ENCODE measurements at regions not wholly inside any gene's neighbourhood (a gene's known extent, or its start where the extent isn't known, plus 50 kb on each side); places are given as distances from the start of the nearest gene placed in this dataset.

GRCh38 chr6:25022140-25022553, 86.4 kb upstream of the RIPOR2 start:
- TF ChIP-seq NFIC (IDR thresholded peaks at IDR 0.05) (no peak), ZBTB7A (IDR thresholded peaks at IDR 0.05; ENCODE audit: low read depth) (no peak), CREB1 (IDR thresholded peaks at IDR 0.05; ENCODE audit: low read depth) (no peak), EGR1 (IDR thresholded peaks at IDR 0.05) (no peak), TAF1 (IDR thresholded peaks at IDR 0.05; ENCODE audit: low read depth) (no peak), TCF12 (IDR thresholded peaks at IDR 0.05; ENCODE audit: low read depth) (no peak), FOXM1 (IDR thresholded peaks at IDR 0.05; ENCODE audit: borderline replicate concordance, low read depth) (no peak), CEBPB (IDR thresholded peaks at IDR 0.05) (no peak), TEAD4 (IDR thresholded peaks at IDR 0.05) (no peak), MAX (IDR thresholded peaks at IDR 0.05) (no peak), EP300 (IDR thresholded peaks at IDR 0.05; ENCODE audit: borderline replicate concordance) (no peak), RAD21 (IDR thresholded peaks at IDR 0.05; ENCODE audit: low read depth) (no peak), YY1 (IDR thresholded peaks at IDR 0.05; ENCODE audit: low read depth) (no peak)
- TF ChIP-seq, protein P1, sequence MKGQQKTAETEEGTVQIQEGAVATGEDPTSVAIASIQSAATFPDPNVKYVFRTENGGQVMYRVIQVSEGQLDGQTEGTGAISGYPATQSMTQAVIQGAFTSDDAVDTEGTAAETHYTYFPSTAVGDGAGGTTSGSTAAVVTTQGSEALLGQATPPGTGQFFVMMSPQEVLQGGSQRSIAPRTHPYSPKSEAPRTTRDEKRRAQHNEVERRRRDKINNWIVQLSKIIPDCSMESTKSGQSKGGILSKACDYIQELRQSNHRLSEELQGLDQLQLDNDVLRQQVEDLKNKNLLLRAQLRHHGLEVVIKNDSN (IDR thresholded peaks at IDR 0.05), result no peak
- TF ChIP-seq, protein P2, sequence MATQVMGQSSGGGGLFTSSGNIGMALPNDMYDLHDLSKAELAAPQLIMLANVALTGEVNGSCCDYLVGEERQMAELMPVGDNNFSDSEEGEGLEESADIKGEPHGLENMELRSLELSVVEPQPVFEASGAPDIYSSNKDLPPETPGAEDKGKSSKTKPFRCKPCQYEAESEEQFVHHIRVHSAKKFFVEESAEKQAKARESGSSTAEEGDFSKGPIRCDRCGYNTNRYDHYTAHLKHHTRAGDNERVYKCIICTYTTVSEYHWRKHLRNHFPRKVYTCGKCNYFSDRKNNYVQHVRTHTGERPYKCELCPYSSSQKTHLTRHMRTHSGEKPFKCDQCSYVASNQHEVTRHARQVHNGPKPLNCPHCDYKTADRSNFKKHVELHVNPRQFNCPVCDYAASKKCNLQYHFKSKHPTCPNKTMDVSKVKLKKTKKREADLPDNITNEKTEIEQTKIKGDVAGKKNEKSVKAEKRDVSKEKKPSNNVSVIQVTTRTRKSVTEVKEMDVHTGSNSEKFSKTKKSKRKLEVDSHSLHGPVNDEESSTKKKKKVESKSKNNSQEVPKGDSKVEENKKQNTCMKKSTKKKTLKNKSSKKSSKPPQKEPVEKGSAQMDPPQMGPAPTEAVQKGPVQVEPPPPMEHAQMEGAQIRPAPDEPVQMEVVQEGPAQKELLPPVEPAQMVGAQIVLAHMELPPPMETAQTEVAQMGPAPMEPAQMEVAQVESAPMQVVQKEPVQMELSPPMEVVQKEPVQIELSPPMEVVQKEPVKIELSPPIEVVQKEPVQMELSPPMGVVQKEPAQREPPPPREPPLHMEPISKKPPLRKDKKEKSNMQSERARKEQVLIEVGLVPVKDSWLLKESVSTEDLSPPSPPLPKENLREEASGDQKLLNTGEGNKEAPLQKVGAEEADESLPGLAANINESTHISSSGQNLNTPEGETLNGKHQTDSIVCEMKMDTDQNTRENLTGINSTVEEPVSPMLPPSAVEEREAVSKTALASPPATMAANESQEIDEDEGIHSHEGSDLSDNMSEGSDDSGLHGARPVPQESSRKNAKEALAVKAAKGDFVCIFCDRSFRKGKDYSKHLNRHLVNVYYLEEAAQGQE (IDR thresholded peaks at IDR 0.05; ENCODE audit: low read depth), result no peak

- TF ChIP-seq YY1 (IDR thresholded peaks at IDR 0.05; ENCODE audit: low read depth), result no peak
- TF ChIP-seq RAD21 (IDR thresholded peaks at IDR 0.05; ENCODE audit: low read depth), result no peak
- TF ChIP-seq, protein P1 (IDR thresholded peaks at IDR 0.05), result no peak
- no peak for TF ChIP-seq TAF1 (IDR thresholded peaks at IDR 0.05; ENCODE audit: low read depth)
- no peak for TF ChIP-seq TEAD4 (IDR thresholded peaks at IDR 0.05)
- TF ChIP-seq TCF12 (IDR thresholded peaks at IDR 0.05; ENCODE audit: low read depth), result no peak
- TF ChIP-seq, protein P2 (IDR thresholded peaks at IDR 0.05; ENCODE audit: low read depth), result no peak
- no peak for TF ChIP-seq EP300 (IDR thresholded peaks at IDR 0.05; ENCODE audit: borderline replicate concordance)
- TF ChIP-seq NFIC (IDR thresholded peaks at IDR 0.05), result no peak
- no peak for TF ChIP-seq CEBPB (IDR thresholded peaks at IDR 0.05)
- TF ChIP-seq CREB1 (IDR thresholded peaks at IDR 0.05; ENCODE audit: low read depth), result no peak
- TF ChIP-seq MAX (IDR thresholded peaks at IDR 0.05), result no peak
- no peak for TF ChIP-seq EGR1 (IDR thresholded peaks at IDR 0.05)
- TF ChIP-seq ZBTB7A (IDR thresholded peaks at IDR 0.05; ENCODE audit: low read depth), result no peak
- TF ChIP-seq FOXM1 (IDR thresholded peaks at IDR 0.05; ENCODE audit: borderline replicate concordance, low read depth), result no peak
These were observed 88.0 kb upstream of the RIPOR2 start for GRCh38 chr6:25023781-25024180.

- TF ChIP-seq CREB1 (IDR thresholded peaks at IDR 0.05; ENCODE audit: low read depth) (no peak), TAF1 (IDR thresholded peaks at IDR 0.05; ENCODE audit: low read depth) (no peak), RAD21 (IDR thresholded peaks at IDR 0.05; ENCODE audit: low read depth) (no peak), YY1 (IDR thresholded peaks at IDR 0.05; ENCODE audit: low read depth) (no peak), TCF12 (IDR thresholded peaks at IDR 0.05; ENCODE audit: low read depth) (no peak), EGR1 (IDR thresholded peaks at IDR 0.05) (no peak), EP300 (IDR thresholded peaks at IDR 0.05; ENCODE audit: borderline replicate concordance) (no peak), CEBPB (IDR thresholded peaks at IDR 0.05) (no peak), MAX (IDR thresholded peaks at IDR 0.05) (no peak), NFIC (IDR thresholded peaks at IDR 0.05) (no peak)
- TF ChIP-seq, protein P2 (IDR thresholded peaks at IDR 0.05; ENCODE audit: low read depth), result no peak
- TF ChIP-seq, protein P1 (IDR thresholded peaks at IDR 0.05), result no peak
These were observed 89.1 kb upstream of the RIPOR2 start for GRCh38 chr6:25024821-25025220.
